IPS-20b (cell line): ENCODE measurements at regions not wholly inside any gene's neighbourhood (a gene's known extent, or its start where the extent isn't known, plus 50 kb on each side); places are given as distances from the start of the nearest gene placed in this dataset.
"Not testable (repeated sequence)": the region's sequence is repeated elsewhere in the genome, so short reads cannot be mapped to it uniquely, and the experiment has no call there.

ENCODE experiments used
- H3K27ac ChIP-seq: one replicate; pipeline ENCODE4 v1.5.1; 2013; ENCODE audit warnings: low read length
- H3K27me3 ChIP-seq: 2 replicates; pipeline ENCODE4 v1.6.1; 2013; ENCODE audit warnings: mild to moderate bottlenecking, low read length, inconsistent platforms; ENCODE audit not compliant: insufficient read depth
- H3K36me3 ChIP-seq: 2 replicates; pipeline ENCODE4 v1.6.1; 2013; ENCODE audit warnings: low read depth, mild to moderate bottlenecking, inconsistent platforms, low read length, moderate library complexity; ENCODE audit not compliant: insufficient read depth
- H3K4me1 ChIP-seq: 2 replicates; pipeline ENCODE4 v1.6.1; 2013; ENCODE audit warnings: mild to moderate bottlenecking, control low read depth, inconsistent platforms, low read length, moderate library complexity; ENCODE audit not compliant: insufficient read depth
- H3K4me3 ChIP-seq: 2 replicates; pipeline ENCODE4 v1.5.1; 2013; ENCODE audit warnings: mild to moderate bottlenecking, low read length, inconsistent platforms
- H3K9ac ChIP-seq: 2 replicates; pipeline ENCODE4 v1.6.1; 2013; ENCODE audit warnings: low read depth, mild to moderate bottlenecking, inconsistent platforms, low read length, moderate library complexity
- H3K9me3 ChIP-seq: 2 replicates; pipeline ENCODE4 v1.6.1; 2013; ENCODE audit warnings: mild to moderate bottlenecking, low read depth, low read length, inconsistent platforms; ENCODE audit not compliant: insufficient read depth

GRCh38 chr21:32844653-32845436 is 73.3 kb upstream of the PAXBP1 start:
- no peak overlapping the region for H3K4me3 ChIP-seq
- H3K4me1 ChIP-seq = peaks cover 2% of the 10 kb centered on the region; the same call in 1 of the 2 replicates
- H3K36me3 ChIP-seq = no peaks in the 10 kb centered on the region
- H3K27me3 ChIP-seq = no peaks in the 10 kb centered on the region
- no peak overlapping the region for H3K9ac ChIP-seq
- H3K9me3 ChIP-seq = no peaks in the 10 kb centered on the region
- no peak overlapping the region for H3K27ac ChIP-seq

DNA sequence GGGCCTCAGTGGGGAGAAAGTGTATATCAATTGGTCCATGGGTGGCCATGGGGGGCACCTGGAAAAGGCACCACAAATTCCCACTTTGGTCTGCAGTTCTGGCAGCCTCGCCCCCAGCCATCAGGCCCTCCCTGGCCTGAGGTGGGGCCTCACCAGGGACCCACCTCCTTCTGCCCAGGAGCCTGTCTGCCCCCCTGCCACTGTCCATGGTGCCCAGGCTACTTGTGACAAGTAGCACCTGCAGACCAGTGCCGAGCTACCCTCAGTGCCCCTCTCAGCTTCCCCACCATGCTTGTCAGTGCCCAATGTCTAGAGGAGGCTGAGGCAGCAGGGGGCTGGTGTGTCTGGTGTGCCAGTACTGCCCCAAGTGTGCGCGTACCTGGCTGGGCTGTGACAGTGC is 87.1 kb upstream of the PAXBP1 start:
- H3K9me3 ChIP-seq = peaks cover 45% of the 10 kb centered on the region
- H3K36me3 ChIP-seq = no peaks in the 10 kb centered on the region
- H3K27ac ChIP-seq = no peak overlapping the region
- H3K4me1 ChIP-seq = peaks cover 3% of the 10 kb centered on the region; the same call in 1 of the 2 replicates
- no peak overlapping the region for H3K4me3 ChIP-seq
- no peaks in the 10 kb centered on the region for H3K27me3 ChIP-seq
- H3K9ac ChIP-seq = no peak overlapping the region

DNA sequence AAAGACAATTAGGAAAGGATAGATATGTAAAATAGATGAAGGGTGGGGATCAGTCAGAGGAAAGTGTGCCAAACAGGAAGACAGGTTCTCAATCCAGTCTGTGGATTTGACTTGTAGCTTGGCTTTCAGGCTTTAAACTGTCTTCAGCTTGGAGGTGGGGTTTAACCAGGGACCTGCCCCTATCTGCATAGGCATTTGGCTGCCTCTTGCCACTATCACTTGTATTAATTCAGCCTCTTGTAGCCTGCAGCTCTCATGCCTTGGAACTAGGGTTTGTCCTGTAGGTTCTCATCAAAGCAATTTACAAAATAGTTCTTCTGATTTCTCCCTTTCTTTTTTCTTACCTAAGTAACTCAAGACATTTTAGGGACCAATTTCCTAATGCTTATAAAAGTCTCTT is 88.8 kb upstream of the PAXBP1 start:
- H3K4me1 ChIP-seq = peaks cover 3% of the 10 kb centered on the region; the same call in 1 of the 2 replicates
- no peak overlapping the region for H3K4me3 ChIP-seq
- H3K36me3 ChIP-seq = no peaks in the 10 kb centered on the region
- no peak overlapping the region for H3K9ac ChIP-seq
- no peak overlapping the region for H3K27ac ChIP-seq
- peaks cover 34% of the 10 kb centered on the region for H3K9me3 ChIP-seq
- H3K27me3 ChIP-seq = no peaks in the 10 kb centered on the region

- H3K27me3 ChIP-seq = no peaks in the 10 kb centered on the region
Observed at GRCh38 chr21:32861866-32862265, 90.3 kb upstream of the PAXBP1 start.

DNA sequence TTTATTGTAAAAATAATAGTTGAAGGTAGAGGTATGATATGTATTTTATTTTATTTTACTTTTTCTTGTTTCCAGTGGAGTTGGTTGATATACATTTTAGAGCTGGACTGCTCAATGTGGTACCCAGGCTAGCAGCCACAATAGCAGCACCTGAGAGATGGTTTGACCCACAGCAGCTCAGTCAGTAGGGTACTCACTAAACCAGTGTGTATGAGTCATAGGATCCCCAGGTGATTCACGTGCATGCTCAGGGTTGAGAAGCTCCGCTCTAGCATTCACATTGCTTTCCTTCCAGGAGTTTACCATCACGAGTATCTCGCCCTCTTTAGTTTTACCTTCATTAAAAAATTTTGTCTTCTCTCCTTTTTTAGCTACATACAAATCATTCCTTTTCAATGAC is 96.0 kb upstream of the PAXBP1 start:
- no peak overlapping the region for H3K9ac ChIP-seq
- H3K4me3 ChIP-seq = no peak overlapping the region
- no peaks in the 10 kb centered on the region for H3K27me3 ChIP-seq
- H3K27ac ChIP-seq = no peak overlapping the region
- H3K9me3 ChIP-seq = no peaks in the 10 kb centered on the region
- H3K36me3 ChIP-seq = no peaks in the 10 kb centered on the region
- peaks cover 3% of the 10 kb centered on the region; the same call in 1 of the 2 replicates for H3K4me1 ChIP-seq

More at GRCh38 chr21:32861866-32862265, 90.3 kb upstream of the PAXBP1 start:
- Histone ChIP-seq H3K36me3 (no peaks in the 10 kb centered on the region), H3K27ac (no peak overlapping the region), H3K4me1 (peaks cover 3% of the 10 kb centered on the region; the same call in 1 of the 2 replicates), H3K9me3 (peaks cover 21% of the 10 kb centered on the region), H3K4me3 (no peak overlapping the region), H3K9ac (no peak overlapping the region)

GRCh38 chr21:32868631-32869454 is 97.3 kb upstream of the PAXBP1 start:
- Histone ChIP-seq H3K27ac (no peak overlapping the region), H3K4me3 (no peak overlapping the region), H3K27me3 (no peaks in the 10 kb centered on the region), H3K4me1 (no peaks in the 10 kb centered on the region), H3K9ac (no peak overlapping the region), H3K9me3 (no peaks in the 10 kb centered on the region), H3K36me3 (no peaks in the 10 kb centered on the region)

DNA sequence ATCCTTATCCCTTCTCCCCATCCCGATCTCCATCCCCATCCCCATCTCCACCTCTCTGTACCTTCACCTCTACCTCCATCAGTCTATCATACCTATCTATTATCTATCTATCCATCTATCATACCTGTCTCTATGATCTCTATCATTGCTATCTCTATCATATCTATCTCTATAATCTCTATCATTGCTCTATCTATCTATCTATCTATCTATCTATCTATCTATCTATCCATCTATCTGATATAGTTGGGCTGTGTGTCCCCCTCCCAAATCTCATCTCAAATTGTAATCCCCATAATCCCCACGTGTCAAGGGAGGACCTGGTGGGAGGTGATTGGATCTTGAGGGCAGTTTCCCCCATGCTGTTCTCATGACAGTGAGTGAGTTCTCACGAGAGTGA is 97.9 kb upstream of the PAXBP1 start:
- Histone ChIP-seq H3K9ac (no peak overlapping the region), H3K36me3 (no peaks in the 10 kb centered on the region), H3K27ac (no peak overlapping the region), H3K4me1 (no peaks in the 10 kb centered on the region), H3K4me3 (no peak overlapping the region), H3K9me3 (no peaks in the 10 kb centered on the region), H3K27me3 (no peaks in the 10 kb centered on the region)

GRCh38 chr21:32876426-32876825 is 104.9 kb upstream of the PAXBP1 start:
- no peaks in the 10 kb centered on the region for H3K36me3 ChIP-seq
- no peaks in the 10 kb centered on the region for H3K4me1 ChIP-seq
- no peaks in the 10 kb centered on the region for H3K9me3 ChIP-seq
- H3K27me3 ChIP-seq = no peaks in the 10 kb centered on the region
- H3K9ac ChIP-seq = no peak overlapping the region
- H3K4me3 ChIP-seq = no peak overlapping the region
- H3K27ac ChIP-seq = no peak overlapping the region

GRCh38 chr21:32877888-32878287 is 106.3 kb upstream of the PAXBP1 start:
- not testable (repeated sequence) for H3K36me3 ChIP-seq, H3K27me3 ChIP-seq, H3K27ac ChIP-seq, H3K4me1 ChIP-seq, H3K9ac ChIP-seq, H3K9me3 ChIP-seq, H3K4me3 ChIP-seq

DNA sequence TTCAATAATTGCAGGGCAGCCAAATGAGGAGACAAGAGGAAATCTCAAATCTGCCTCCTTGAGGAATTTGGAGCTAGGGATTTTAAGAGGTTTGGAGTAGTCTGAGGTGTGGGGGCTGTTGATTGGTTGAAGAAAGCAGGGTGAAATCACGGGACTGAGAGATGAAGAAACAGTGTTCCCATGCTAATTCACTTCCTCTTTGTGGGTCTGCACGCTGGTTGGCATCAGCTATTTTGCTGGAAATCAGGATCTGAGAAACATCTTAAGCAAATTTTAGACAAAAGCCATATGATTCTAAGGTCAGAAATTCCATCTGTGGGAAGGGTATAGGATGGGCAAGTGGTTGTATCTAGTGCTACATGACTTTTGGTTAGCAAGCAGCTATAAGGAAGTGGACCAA is 107.1 kb upstream of the PAXBP1 start:
- no peak overlapping the region for H3K4me3 ChIP-seq
- H3K27ac ChIP-seq = no peak overlapping the region
- no peaks in the 10 kb centered on the region for H3K4me1 ChIP-seq
- no peak overlapping the region for H3K9ac ChIP-seq
- H3K36me3 ChIP-seq = no peaks in the 10 kb centered on the region
- H3K27me3 ChIP-seq = no peaks in the 10 kb centered on the region
- H3K9me3 ChIP-seq = no peaks in the 10 kb centered on the region

DNA sequence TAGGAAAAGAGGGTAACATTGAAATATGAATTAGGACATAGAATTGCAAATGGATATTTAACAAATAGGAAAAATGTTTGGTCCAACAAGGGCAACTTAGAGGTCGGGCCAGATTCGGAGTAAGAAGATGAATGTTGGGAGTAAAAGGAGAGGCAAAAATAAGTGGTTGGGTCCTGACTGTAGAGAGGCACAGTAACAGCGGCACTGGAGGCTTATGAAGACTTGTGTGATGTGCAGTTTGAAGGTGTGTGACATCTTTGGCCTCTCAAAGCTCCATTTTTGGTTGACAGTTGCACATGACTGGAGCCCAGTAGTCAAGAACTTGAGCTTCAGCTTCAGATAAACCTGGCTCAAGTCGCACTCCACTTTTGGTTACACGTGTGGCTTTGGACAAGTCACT is 109.9 kb upstream of the PAXBP1 start:
- no peaks in the 10 kb centered on the region for H3K9me3 ChIP-seq

GRCh38 chr21:32884062-32884461 is 112.5 kb upstream of the PAXBP1 start:
- Histone ChIP-seq H3K36me3 (no peaks in the 10 kb centered on the region), H3K4me1 (no peaks in the 10 kb centered on the region), H3K4me3 (no peak overlapping the region), H3K27ac (no peak overlapping the region), H3K27me3 (no peaks in the 10 kb centered on the region), H3K9me3 (no peaks in the 10 kb centered on the region), H3K9ac (no peak overlapping the region)

More for the DNA sequence above, 109.9 kb upstream of the PAXBP1 start:
- H3K9ac ChIP-seq = no peak overlapping the region
- no peaks in the 10 kb centered on the region for H3K36me3 ChIP-seq
- H3K4me3 ChIP-seq = no peak overlapping the region
- no peaks in the 10 kb centered on the region for H3K4me1 ChIP-seq
- H3K27me3 ChIP-seq = no peaks in the 10 kb centered on the region
- no peak overlapping the region for H3K27ac ChIP-seq
